ENCODE measurements at regions not wholly inside any gene's neighbourhood (a gene's known extent, or its start where the extent isn't known, plus 50 kb on each side); places are given as distances from the start of the nearest gene placed in this dataset.

DNA sequence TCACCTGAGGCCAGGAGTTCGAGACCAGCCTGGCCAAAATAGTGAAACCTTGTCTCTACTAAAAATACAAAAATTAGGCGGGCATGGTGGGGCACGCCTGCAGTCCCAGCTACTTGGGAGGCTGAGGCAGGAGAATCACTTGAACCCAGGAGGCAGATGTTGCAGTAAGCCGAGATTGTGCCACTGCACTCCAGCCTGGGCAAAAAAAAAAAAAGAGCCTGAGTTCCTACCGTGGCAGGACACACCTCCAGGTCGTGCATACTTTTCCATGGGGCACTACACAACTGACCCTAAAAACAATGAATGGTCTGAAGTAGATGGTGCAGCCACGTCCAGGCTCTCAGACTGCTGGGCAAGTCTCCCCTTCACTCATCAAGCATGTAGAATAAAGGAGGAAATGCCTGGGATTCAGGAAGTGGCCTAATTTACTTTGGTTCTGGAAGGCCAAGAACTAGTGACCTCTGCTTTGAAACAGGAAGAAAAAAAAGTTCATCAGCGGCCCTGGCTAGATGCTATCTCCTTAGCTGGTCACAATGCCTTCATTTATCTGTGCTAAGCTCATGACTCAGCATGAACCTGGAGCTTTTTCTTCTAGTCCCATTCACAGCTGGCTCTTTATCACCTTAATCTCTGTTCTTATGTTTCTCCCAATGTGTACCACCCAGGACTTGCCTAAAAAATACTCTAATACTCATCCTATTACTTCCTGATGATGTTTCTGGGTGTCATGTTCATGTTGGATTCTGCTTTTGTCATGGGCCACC lies 55.8 kb upstream of the OR6J1 start:
- peak; percentile 49 for DNase-seq

DNA sequence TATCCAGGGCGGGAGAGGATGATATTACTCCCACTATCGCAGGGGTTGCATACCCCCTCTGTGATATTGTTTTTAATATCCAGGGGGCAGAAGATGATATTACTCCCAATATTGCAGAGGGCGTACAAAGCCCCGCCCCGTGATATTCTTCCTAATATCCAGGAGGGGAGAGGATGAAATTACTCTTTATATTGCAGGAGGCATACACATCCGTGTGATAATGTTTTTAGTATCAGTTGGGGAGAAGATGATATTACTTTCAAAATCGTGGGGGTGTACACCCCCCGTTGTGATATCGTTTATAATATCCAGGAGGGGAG lies 52.9 kb upstream of the OXA1L start:
- DNase-seq, result no peak

DNA sequence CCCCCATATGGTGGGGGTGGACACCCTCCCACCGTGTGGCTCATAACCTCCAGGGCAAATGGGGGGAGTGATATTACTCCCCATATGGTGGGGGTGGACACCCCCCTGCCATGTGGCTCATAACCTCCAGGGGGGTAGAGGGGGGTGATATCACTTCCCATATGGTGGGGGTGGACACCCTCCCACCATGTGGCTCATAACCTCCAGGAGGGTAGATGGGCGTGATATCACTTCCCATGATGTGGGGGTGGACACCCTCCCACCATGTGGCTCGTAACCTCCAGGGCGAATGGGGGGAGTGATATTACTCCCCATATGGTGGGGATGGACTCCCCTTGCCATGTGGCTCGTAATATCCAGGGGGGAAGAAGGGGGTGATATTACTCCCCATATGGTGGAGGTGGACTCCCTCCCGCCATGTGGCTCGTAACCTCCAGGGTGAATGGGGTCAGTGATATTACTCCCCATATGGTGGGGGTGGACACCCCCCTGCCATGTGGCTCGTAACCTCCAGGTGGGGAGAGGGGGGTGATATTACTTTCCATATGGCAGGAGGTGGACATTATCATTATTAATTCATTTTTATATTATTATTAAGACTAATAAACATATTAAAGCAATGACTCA lies 51.2 kb upstream of the OXA1L start:
- DNase-seq, result no peak

DNA sequence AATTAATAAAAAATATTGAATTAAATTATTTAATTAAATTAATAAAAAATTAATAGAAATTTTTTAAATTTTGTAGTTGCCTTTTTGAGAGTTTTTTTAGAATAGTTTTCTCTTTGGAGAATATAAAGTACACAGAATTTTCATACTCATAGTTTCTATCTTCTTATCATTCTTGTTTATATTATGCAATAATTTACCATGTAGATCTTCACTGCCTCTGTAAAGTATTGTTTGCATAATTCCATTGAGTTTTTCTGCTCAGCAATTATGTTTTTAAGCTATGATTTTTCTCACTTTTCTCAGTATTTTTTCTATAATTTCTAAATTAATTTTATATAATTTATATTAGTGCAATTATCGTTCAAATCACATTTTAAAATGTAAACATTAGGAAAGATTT lies 50.6 kb upstream of the OXA1L start:
- no peak for DNase-seq
